GM12872 (cell line): ENCODE measurements at regions not wholly inside any gene's neighbourhood (a gene's known extent, or its start where the extent isn't known, plus 50 kb on each side); places are given as distances from the start of the nearest gene placed in this dataset.

ENCODE experiments used
- TF ChIP-seq, protein P1 (sequence below): IDR thresholded peaks from 3 replicates; pipeline ENCODE4 v1.5.1; 2011; ENCODE audit warnings: low read depth, mild to moderate bottlenecking, low read length, moderate library complexity; ENCODE audit not compliant: insufficient read depth

- TF ChIP-seq, protein P1, sequence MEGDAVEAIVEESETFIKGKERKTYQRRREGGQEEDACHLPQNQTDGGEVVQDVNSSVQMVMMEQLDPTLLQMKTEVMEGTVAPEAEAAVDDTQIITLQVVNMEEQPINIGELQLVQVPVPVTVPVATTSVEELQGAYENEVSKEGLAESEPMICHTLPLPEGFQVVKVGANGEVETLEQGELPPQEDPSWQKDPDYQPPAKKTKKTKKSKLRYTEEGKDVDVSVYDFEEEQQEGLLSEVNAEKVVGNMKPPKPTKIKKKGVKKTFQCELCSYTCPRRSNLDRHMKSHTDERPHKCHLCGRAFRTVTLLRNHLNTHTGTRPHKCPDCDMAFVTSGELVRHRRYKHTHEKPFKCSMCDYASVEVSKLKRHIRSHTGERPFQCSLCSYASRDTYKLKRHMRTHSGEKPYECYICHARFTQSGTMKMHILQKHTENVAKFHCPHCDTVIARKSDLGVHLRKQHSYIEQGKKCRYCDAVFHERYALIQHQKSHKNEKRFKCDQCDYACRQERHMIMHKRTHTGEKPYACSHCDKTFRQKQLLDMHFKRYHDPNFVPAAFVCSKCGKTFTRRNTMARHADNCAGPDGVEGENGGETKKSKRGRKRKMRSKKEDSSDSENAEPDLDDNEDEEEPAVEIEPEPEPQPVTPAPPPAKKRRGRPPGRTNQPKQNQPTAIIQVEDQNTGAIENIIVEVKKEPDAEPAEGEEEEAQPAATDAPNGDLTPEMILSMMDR, result no peak
Observed at GRCh38 chr1:185574139-185574875, 159.9 kb upstream of the HMCN1 start.

DNA sequence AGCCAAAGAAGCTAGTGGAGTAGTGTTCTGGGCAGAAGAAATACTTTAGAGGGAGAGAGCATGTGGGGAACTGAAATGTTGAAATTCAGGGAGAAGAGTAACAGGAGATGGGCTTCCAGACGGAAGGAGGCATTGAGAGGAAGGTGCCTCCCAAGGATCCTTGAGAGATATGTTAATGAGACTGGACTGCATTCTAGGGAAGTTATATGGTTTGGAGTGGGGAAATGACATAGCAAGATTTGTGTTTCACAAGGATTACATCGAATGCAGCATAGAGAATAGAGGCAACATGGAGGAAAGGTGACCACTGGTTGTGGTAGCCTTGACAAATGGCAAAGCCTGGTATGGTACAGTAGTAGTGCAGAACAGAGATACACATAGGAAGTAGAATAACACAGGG lies 160.5 kb upstream of the HMCN1 start:
- TF ChIP-seq, protein P1, result no peak

- TF ChIP-seq, protein P1, result no peak
Observed at GRCh38 chr1:185573162-185573561, 161.0 kb upstream of the HMCN1 start.

GRCh38 chr1:185570962-185571361 lies 163.2 kb upstream of the HMCN1 start:
- TF ChIP-seq, protein P1, result no peak

DNA sequence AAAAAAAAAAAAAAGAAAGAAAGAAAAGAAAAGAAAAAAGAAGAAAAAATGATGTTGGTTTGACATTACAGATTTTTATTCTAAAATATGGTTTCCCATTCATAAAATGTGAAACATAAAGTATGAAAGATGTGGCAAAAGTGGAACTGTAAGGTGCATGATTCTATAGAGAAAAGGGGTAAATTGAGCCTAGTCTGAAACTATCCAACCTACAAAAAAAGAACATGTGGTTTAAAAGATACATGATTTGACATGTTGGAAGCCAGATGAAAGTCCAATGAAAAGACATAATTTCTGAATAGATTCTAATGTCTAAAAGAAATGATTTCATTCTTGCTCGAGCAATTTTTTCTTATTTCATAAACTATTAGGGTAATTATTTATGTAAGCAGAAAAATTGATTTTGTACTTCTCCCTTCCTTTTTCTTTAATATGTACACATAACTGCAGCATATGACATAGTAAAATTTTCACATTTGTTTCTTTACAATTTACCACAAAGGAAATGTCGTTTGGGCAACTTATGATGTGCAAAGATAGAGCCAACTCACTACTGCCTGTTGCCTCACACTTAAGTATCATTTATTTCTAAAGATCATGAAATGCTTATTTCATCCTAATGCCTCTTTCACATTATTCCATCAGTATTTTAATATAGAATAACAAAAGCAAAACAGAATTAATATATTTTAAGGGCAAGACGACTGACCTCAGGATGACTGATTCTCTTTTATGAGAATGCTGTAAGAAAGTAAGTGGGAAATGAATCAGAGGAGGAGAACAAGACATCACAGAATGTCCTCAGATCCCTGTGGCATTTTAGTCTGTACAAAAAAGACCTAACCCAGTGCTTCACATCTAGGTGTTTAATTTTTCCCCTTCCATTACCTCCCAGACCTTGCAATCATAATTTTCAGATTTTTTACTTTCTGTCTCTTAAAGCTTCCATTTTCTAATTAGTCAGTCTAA lies 165.8 kb upstream of the HMCN1 start:
- TF ChIP-seq, protein P1, result no peak

- TF ChIP-seq, protein P1, result no peak
Observed at GRCh38 chr1:185567440-185567839, 166.8 kb upstream of the HMCN1 start.

GRCh38 chr1:185566995-185567394 lies 167.2 kb upstream of the HMCN1 start:
- TF ChIP-seq, protein P1, result no peak
